HG02943 (cell line): ENCODE measurements at regions not wholly inside any gene's neighbourhood (a gene's known extent, or its start where the extent isn't known, plus 50 kb on each side); places are given as distances from the start of the nearest gene placed in this dataset.
"Not testable (repeated sequence)": the region's sequence is repeated elsewhere in the genome, so short reads cannot be mapped to it uniquely, and the experiment has no call there.

Experiments used
- ATAC-seq: cut with Tn5 transposase; IDR thresholded peaks from one replicate; pipeline ENCODE4 v1.9.1; 2021; ENCODE audit warnings: mild to moderate bottlenecking, low read depth, moderate library complexity; ENCODE audit not compliant: unreplicated experiment

DNA sequence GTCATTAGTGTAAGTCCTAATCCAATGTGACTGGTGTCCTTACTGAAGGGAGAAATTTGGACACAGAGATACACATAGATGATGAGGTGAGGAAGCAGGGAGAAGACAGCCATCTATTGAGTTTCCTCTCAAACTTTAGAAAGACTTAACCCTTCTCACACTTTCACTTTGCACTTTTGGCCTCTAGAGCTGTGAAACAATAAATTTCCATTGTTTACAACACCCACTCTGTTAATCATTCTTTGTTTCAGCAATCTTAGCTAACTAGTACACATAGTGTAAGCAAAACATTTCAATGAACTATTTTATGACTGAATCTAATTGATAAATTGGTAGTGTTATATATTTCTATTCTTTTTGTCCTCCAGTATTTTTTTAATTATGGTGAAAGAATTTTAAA lies 1092.8 kb upstream of the POT1 start:
- ATAC-seq, result no peak

GRCh38 chr7:126016722-126017121 lies 1087.1 kb upstream of the POT1 start:
- ATAC-seq, result no peak

- ATAC-seq, result no peak
Observed at GRCh38 chr7:126005064-126005463, 1075.4 kb upstream of the POT1 start.

- no peak for ATAC-seq
Observed at GRCh38 chr7:126001349-126001748, 1071.7 kb upstream of the POT1 start.

DNA sequence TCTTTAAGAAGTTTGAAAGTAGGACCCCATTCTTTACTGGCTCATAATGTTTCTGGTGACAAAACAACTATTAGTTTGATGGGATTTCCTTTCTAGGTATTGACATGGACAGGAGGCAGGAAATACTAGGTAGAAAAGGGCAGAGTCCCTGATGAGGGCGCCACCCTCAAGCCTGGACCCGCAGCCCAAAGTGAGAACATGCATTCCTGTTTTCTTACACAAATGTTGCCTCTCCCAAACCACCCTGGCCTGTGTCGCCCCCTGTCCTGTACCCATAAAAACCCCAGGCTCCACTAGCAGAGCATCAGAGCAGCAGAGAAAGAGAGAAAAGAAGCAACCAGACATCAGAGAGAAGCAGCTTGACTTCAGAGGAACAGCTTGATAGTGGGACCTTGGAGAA lies 1055.2 kb upstream of the POT1 start:
- ATAC-seq, result no peak

- no peak for ATAC-seq
Observed at GRCh38 chr7:125971656-125972055, 1042.0 kb upstream of the POT1 start.

- ATAC-seq, result no peak
Observed at GRCh38 chr7:125966278-125967048, 1036.8 kb upstream of the POT1 start.

DNA sequence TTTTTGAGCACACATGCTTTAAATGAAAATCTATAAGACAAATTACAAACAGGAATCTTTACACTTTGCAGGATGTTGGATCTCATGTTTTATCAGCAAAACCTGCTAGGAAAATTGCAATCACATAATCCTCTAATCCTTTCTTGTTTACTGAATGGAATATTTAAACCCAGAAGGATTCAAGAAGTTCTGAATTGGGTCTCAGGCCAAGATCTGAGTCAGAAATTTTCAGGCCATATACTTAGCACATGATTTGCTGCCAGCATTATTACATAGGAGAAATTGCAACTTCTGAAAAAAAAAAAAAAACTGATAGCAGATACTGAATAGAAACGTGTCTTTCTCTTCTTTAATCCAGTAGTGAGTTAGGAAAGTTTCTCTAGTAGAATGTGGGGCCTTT lies 1005.3 kb upstream of the POT1 start:
- no peak for ATAC-seq

GRCh38 chr7:125934539-125934938 lies 1004.9 kb upstream of the POT1 start:
- ATAC-seq, result no peak

- ATAC-seq, result no peak
Observed at GRCh38 chr7:125930848-125931247, 1001.2 kb upstream of the POT1 start.

DNA sequence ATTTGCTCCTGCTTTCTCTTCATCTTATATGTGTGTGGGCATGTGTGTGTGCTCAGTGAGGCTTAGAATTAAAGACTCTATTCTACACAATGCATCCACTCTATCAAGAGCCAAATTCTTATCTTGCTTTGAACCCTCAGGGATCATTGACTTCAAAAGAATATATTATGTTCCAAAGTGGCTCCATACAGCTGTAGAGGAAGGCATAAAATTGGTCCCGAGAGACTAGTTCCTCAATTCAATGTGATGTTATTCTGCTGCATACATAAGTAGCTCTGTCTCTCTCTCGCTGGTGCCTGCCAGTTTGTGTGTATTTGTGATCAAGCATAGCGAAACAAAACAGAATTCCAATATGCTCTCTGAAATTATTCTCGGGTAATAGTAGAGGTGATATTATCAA lies 997.9 kb upstream of the POT1 start:
- no peak for ATAC-seq

GRCh38 chr7:125926621-125927020 lies 997.0 kb upstream of the POT1 start:
- ATAC-seq, result no peak

- no peak for ATAC-seq
Observed at GRCh38 chr7:125924037-125924436, 994.4 kb upstream of the POT1 start.

GRCh38 chr7:125915381-125915948 lies 985.8 kb upstream of the POT1 start:
- ATAC-seq, result not testable (repeated sequence)

- ATAC-seq, result no peak
Observed at GRCh38 chr7:125908711-125909110, 979.1 kb upstream of the POT1 start.

DNA sequence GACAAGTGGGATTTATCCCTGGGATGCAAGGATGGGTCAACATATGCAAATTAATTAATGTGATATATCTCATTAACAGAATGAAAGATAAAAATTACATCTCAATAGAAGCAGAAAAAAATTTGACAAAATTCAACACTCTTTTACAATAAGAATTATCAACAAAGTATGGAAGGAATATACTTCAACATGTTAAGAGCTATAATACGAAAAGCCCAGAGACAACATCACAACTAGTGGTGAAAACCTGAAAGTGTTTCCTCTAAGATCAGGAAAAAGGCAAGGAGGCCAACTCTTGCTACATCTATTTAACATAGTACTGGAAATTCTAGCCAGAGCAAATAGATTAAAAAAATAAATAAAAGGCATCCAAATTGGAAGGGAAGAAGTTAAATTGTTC lies 970.0 kb upstream of the POT1 start:
- ATAC-seq, result no peak

- ATAC-seq, result no peak
Observed at GRCh38 chr7:125892434-125892833, 962.8 kb upstream of the POT1 start.

DNA sequence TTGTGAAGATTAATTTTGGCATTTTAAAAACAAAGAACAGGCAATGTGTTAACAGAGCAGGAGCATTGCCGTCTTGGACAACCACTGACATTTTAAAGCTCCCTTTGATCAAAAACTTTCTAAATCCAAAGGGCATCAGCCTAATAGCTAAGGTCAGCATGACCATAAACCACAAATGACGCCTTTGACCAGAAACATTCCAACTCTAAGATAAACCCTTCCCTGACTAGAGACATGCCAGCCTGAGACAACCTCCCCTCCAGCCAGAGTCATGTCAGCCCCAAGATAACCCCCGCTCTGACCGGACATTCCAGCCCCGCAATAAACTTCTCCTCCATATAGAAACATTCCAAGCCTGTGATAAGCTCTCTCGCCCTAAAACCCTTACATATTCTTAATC lies 949.4 kb upstream of the POT1 start:
- no peak for ATAC-seq

GRCh38 chr7:125878235-125878956 lies 948.8 kb upstream of the POT1 start:
- no peak for ATAC-seq

DNA sequence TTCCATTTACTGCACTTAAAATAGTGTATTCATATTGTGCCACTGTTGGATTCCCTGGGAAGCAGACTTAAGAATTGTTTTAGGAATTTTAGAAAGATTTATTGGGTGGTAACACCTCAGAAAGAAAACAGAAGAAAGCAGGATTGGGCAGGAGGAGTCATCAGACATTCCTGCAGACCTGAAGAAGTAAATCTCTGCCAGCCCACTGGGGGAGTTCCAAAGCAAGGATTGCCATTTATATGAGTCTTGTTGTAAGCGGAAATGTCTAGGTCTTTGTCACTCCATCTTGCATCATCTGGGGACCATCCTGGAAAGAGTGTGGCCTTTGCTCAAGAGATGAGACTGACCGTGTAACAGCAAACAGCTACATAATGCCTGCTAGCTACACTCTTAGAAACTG lies 947.6 kb upstream of the POT1 start:
- no peak for ATAC-seq

DNA sequence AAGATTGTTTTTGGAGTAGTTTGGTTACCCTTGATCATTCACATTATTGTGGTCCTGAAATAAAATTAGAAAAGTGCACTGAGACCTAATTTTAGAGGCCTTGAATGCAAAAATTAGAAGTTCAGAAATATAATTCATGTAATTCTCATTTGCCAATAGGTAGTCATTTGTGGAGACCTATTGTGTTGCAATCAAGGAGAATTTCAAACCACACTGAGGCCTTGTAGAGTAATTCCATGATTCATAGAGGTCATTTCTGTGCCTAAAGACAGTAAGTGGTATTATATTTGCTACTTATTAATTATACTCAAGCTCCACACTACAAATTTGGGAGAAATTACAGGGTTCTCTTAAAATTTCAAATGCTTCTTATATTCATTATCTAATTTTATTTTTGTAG lies 946.8 kb upstream of the POT1 start:
- ATAC-seq, result no peak

DNA sequence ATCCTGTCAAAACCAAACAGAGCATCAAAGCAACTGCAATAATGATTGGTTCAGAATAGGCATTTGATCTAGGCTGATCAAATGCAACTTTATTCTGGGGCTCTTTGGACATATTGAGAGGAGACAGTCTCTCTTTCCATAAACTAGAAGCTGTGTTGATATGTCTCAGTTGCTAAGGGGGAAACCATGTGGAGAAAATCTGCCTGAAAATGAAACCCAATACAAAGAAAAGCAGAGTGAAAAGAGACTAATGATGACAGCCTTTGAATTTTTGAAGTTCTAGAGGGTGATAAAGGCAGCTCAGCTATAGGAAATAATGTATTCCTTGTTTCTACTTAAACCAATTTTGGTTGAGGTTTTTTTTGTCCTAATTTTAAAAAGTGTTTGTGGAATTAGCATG lies 941.8 kb upstream of the POT1 start:
- no peak for ATAC-seq
